ENCODE measurements at regions not wholly inside any gene's neighbourhood (a gene's known extent, or its start where the extent isn't known, plus 50 kb on each side); places are given as distances from the start of the nearest gene placed in this dataset.

GRCh38 chr5:68367287-68367686, 151.7 kb downstream of the PIK3R1 start:
- H3K9ac ChIP-seq (ENCODE audit: low read depth, low read length), result no peak overlapping the region
- no peak overlapping the region for H3K4me3 ChIP-seq (ENCODE audit: low read depth in 1 of 2, low read length in 2 of 2)
- H4K20me1 ChIP-seq (ENCODE audit: insufficient read depth, low read length), result no peaks in the 10 kb centered on the region
- no peaks in the 10 kb centered on the region for H3K27me3 ChIP-seq (ENCODE audit: insufficient read depth, low read length, poor library complexity)
- TF ChIP-seq CTCF (IDR thresholded peaks at IDR 0.05; ENCODE audit: borderline replicate concordance, extremely low read depth, low read length, poor library complexity, severe bottlenecking) (no peak), EZH2 (IDR thresholded peaks at IDR 0.05; ENCODE audit: borderline replicate concordance, low read depth, low read length, severe bottlenecking) (no peak)
- H3K9me3 ChIP-seq (ENCODE audit: insufficient read depth, low read length, severe bottlenecking), result no peaks in the 10 kb centered on the region
- no peak overlapping the region for H2AFZ ChIP-seq (ENCODE audit: low read depth, low read length)
- no peak overlapping the region for H3K4me2 ChIP-seq (ENCODE audit: insufficient read depth, low read length)
- no peaks in the 10 kb centered on the region for H3K79me2 ChIP-seq (ENCODE audit: insufficient read depth, low read length)
- H3K27ac ChIP-seq (ENCODE audit: low read length), result no peak overlapping the region
- ATAC-seq (ENCODE audit: insufficient read depth, low read depth) (no peak), DNase-seq (no peak)
- peaks cover 12% of the 10 kb centered on the region for H3K4me1 ChIP-seq (ENCODE audit: insufficient read depth, low read length)
- H3K36me3 ChIP-seq (ENCODE audit: insufficient read depth, low read length), result no peaks in the 10 kb centered on the region

- DNase-seq (no peak), ATAC-seq (ENCODE audit: insufficient read depth, low read depth) (no peak)
- Histone ChIP-seq H4K20me1 (ENCODE audit: insufficient read depth, low read length) (no peaks in the 10 kb centered on the region), H3K4me3 (ENCODE audit: low read depth in 1 of 2, low read length in 2 of 2) (no peak overlapping the region), H3K79me2 (ENCODE audit: insufficient read depth, low read length) (no peaks in the 10 kb centered on the region), H3K36me3 (ENCODE audit: insufficient read depth, low read length) (no peaks in the 10 kb centered on the region), H2AFZ (ENCODE audit: low read depth, low read length) (no peak overlapping the region), H3K27me3 (ENCODE audit: insufficient read depth, low read length, poor library complexity) (no peaks in the 10 kb centered on the region), H3K9me3 (ENCODE audit: insufficient read depth, low read length, severe bottlenecking) (no peaks in the 10 kb centered on the region), H3K27ac (ENCODE audit: low read length) (no peak overlapping the region), H3K4me1 (ENCODE audit: insufficient read depth, low read length) (peaks cover 12% of the 10 kb centered on the region), H3K9ac (ENCODE audit: low read depth, low read length) (no peak overlapping the region), H3K4me2 (ENCODE audit: insufficient read depth, low read length) (no peak overlapping the region)
- TF ChIP-seq CTCF (IDR thresholded peaks at IDR 0.05; ENCODE audit: borderline replicate concordance, extremely low read depth, low read length, poor library complexity, severe bottlenecking) (no peak), EZH2 (IDR thresholded peaks at IDR 0.05; ENCODE audit: borderline replicate concordance, low read depth, low read length, severe bottlenecking) (no peak)
These were observed 152.2 kb downstream of the PIK3R1 start for GRCh38 chr5:68367717-68368116.

GRCh38 chr5:68368311-68369022, 152.9 kb downstream of the PIK3R1 start:
- no peak for DNase-seq
- Histone ChIP-seq H3K4me1 (ENCODE audit: insufficient read depth, low read length) (peaks cover 12% of the 10 kb centered on the region), H3K79me2 (ENCODE audit: insufficient read depth, low read length) (no peaks in the 10 kb centered on the region), H4K20me1 (ENCODE audit: insufficient read depth, low read length) (no peaks in the 10 kb centered on the region), H3K4me3 (ENCODE audit: low read depth in 1 of 2, low read length in 2 of 2) (no peak overlapping the region), H3K4me2 (ENCODE audit: insufficient read depth, low read length) (no peak overlapping the region), H3K9ac (ENCODE audit: low read depth, low read length) (no peak overlapping the region), H3K36me3 (ENCODE audit: insufficient read depth, low read length) (no peaks in the 10 kb centered on the region), H2AFZ (ENCODE audit: low read depth, low read length) (no peak overlapping the region), H3K27me3 (ENCODE audit: insufficient read depth, low read length, poor library complexity) (no peaks in the 10 kb centered on the region), H3K9me3 (ENCODE audit: insufficient read depth, low read length, severe bottlenecking) (no peaks in the 10 kb centered on the region), H3K27ac (ENCODE audit: low read length) (no peak overlapping the region)
- no peak; the same call in 2 of the 3 replicates for ATAC-seq (ENCODE audit: insufficient read depth, low read depth)
- TF ChIP-seq EZH2 (IDR thresholded peaks at IDR 0.05; ENCODE audit: borderline replicate concordance, low read depth, low read length, severe bottlenecking), result no peak
- no peak for TF ChIP-seq CTCF (IDR thresholded peaks at IDR 0.05; ENCODE audit: borderline replicate concordance, extremely low read depth, low read length, poor library complexity, severe bottlenecking)

All from DND-41 (cell line).